AG08395 (cell line): ENCODE measurements at regions not wholly inside any gene's neighbourhood (a gene's known extent, or its start where the extent isn't known, plus 50 kb on each side); places are given as distances from the start of the nearest gene placed in this dataset.

Source experiments
- DNase-seq: peaks from one replicate; pipeline ENCODE4 v3.0.0; 2012; ENCODE audit warnings: mixed read lengths, low spot score

- no peak for DNase-seq
Observed at GRCh38 chrX:117215683-117216082, 752.9 kb upstream of the CT83 start.

DNA sequence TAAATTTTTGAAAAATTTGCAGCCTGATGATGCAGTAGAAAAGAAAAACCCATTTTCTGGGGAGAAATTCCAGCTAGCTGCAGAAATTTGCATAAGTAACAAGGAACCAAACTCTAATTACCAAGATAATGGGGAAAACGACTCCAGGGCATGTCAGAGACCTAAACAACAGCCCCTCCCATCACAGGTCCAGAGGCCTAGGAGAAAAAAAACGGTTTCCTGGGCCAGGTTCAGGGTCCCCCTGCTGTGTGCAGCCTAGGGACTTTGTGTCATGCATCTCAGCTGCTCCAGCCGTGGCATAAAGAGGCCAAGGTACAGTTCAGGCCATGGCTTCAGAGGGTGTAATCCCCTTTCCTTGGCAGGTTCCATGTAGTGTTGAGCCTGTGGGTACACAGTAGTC is 733.7 kb upstream of the CT83 start:
- DNase-seq, result no peak

DNA sequence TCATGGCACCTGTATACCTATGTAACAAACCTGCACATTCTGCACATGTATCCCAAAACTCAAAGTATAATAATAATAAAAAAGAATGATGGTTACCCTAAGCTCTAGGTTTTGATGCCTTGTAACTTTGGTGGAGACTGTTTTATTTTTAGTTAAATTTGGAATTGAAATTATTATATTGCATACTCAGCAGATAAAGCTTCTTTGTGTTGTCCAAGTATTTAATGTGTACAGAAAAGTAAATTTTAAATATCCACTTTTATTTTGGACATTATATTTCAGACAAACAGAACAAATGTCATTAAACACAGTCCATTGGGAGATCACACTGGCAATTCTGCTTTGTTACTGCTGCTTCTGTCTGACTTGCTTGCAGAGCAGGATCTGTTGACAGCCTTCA is 684.5 kb upstream of the CT83 start:
- DNase-seq, result no peak

DNA sequence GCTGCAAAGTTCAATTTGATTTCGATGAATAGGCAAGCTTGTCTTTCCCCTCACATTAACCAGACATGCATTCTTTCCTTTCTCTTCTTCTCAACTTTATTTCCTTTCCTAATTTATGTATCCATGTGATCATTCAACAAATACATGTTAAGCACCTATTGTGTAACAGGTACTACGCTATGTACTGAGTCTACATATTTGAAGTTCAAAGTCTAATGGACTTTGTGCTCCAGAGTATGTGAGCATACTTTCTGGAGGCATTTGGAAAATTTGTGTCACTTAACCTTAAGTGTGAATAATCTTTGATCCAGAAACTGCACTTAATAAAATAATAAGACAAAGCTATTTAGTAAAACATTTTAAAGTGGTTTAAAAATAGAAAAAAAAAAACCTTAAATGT is 675.3 kb upstream of the CT83 start:
- DNase-seq, result no peak

DNA sequence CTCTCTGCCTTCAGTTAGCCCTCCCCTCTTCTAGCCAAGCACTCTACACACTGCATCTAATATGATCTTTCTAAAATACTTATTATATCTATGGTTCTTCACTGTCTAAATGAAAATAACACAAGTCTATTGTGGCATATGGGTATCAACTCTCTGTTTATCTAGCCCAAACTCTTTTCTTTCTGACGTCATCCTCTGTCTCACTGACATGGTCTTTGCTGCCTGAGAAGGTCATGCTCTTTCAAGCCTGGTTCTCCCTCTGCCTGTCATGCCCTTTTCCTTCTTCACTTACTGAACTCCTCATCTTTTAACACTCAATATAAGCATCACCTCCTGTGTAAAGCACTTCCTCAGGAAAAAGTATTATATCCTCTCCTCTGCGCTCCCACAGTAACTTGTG is 672.2 kb upstream of the CT83 start:
- no peak for DNase-seq

- no peak for DNase-seq
Observed at GRCh38 chrX:117120700-117121099, 657.9 kb upstream of the CT83 start.

DNA sequence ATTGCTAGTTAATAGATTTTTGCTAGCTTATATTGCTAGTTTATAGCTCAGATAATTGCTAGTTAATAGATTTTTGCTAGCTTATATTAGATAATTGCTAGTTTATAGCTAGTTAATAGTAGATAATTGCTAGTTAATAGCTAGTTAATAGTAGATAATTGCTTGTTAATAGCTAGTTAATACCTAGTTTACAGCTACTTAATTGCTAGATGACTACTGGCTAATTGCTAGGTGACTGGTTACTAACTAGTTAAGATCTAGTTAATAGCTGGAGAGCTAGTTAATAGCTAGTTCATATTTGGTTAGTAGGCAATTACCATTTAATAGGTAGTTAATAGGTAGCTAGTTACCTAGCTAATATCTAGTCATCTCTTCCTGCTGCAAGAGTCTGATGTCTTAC is 633.8 kb upstream of the CT83 start:
- no peak for DNase-seq

- DNase-seq, result no peak
Observed at GRCh38 chrX:117095393-117095792, 632.6 kb upstream of the CT83 start.

DNA sequence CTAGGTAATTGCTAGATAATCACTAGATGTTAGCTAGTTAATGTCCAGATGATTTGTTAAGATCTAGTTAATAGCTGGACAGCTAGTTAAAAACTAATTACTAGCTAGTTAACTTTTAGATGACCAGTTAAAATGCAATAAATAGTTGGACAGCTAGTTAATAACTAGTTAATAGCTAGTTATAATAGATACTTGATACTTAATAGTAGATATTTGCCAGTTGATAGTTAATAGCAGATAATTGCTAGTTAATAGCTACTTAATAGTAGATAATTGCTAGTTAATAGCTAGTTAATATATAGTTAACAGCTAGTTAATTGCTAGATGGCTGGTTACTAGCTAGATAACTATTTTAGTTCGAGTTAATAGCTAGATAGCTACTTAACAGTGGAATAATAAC is 631.4 kb upstream of the CT83 start:
- no peak for DNase-seq

GRCh38 chrX:117093319-117093718 is 630.5 kb upstream of the CT83 start:
- no peak for DNase-seq

GRCh38 chrX:117092641-117093040 is 629.9 kb upstream of the CT83 start:
- no peak for DNase-seq

DNA sequence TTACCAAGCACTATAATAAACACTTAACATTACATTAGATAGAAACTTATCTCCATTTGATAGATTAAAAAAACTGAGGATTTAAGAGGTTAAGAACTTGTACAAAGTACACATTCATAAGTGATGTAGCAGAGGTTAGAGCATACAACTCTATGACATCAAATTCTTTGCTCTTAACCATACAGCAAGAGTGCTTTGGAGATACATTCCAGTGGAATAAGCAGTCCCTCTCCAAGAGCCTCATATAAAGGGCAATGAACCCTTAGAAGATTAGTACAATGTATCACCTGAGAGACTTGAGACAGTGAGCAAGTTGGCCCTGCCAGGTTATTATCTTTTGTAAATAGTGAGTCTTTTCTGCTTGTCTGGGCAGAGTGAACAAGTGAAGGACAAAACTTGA is 600.4 kb upstream of the CT83 start:
- DNase-seq, result no peak

DNA sequence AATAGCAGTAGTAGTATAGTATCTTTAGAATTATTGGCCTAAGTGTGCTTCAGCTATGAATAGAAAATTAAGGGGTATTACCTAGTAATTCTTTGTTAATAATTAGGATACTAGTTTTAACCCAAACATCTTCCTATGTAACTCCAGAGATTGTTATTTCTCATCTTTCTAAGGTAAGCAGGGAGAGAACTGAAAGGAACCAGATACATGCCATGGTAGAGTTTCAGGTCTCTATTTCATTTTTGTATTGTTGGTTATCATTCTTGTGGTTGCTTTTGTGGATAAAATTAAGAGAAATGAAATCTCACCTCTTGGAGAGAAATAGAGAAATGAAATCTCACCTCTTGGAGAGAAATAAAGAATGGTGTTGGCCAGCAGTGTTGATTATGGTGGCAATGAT is 597.1 kb upstream of the CT83 start:
- no peak for DNase-seq

DNA sequence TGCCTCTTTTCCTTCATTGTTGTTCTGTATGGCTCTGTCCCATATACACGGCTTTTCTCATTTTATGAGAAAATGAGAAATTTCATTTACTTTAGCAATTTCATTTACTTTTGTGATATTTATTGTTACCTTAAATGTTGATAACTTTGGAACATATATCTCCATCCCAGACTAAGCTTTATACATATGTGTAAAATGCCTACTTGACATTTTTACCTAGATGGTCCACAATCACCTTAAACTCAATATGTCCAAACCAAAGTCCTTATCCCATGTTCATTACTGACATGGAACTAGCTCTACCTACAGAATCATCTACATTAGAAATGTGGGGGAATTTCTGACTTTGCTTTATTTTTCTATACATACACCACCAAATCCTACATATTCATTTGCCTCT is 590.5 kb upstream of the CT83 start:
- DNase-seq, result no peak

DNA sequence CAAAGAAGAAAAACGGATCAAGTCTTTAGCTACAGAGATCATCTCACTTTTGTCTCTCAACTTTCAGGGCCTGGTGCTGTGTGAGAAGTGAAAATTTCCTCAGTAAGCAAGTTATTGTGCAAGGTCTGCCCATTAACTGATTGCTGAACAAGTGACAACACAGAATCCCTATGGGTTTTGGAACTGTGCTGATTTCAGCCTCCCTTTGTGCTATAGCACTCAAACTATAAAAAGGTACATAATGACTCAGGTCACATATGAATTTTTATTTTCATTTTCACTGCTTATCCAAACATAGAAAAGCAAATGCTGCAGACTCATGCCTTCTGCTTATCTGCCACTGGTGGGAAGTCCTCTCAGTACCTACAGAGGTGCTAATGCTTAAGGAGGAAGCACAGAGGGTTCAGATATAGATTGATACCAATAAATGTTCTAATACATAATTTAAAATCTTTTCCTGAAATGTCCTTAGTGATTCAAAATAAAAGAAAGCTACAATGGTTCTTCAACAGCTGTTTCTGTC is 576.2 kb upstream of the CT83 start:
- DNase-seq, result no peak

GRCh38 chrX:117010243-117010642 is 547.5 kb upstream of the CT83 start:
- DNase-seq, result no peak

DNA sequence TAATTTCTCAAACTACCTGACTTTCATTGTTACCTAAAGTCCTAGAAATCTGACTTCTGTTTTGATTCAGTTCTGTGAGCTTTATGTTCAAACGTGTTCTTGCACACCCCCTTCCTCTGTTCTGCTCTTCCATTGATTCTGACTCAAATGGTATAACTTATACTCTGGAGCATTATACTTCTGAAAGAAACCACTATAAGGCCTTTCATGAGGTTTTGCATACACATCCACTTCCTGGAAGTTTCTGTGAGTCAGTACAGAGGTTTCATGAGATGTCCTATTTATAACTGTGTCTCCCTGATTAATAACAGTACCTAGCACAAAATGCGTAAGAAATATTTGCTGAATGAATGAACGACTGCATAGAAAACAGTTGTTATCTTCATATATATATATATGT is 540.2 kb upstream of the CT83 start:
- no peak for DNase-seq

DNA sequence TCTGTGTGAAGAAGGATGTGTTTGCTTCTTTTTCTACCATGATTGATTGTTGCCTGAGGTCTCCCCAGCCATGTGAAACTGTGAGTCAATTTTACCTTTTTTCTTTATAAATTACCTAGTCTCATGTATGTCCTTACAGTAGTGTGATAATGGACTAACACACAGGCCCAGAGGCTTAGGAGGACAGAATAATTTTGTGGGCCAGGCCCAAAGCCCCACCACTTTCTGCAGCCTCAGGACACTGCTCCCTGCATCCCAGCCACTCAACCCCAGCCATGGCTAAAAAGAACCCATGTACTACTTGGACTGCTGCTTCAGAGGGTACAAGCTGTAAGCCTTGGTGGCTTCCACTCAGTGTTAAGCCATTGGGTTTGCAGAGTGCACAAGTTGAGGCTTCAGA is 512.7 kb upstream of the CT83 start:
- no peak for DNase-seq

DNA sequence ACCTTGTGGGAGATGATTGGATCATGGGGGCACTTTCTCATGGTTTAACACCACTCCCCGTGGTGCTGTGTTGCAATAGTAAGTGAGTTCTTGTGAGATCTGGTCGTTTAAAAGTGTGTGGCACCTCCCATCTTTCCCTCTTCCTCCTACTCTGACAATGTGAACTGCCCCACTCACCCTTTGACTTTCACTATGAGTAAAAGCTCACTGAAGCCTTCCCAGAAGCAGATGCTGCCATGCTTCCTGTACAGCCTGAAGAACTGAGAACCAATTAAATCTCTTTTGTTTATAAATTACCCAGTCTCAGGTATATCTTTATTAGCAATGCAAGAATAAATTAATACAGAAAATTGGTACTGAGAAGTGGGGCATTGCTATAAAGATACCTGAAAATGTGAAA is 509.6 kb upstream of the CT83 start:
- no peak for DNase-seq

DNA sequence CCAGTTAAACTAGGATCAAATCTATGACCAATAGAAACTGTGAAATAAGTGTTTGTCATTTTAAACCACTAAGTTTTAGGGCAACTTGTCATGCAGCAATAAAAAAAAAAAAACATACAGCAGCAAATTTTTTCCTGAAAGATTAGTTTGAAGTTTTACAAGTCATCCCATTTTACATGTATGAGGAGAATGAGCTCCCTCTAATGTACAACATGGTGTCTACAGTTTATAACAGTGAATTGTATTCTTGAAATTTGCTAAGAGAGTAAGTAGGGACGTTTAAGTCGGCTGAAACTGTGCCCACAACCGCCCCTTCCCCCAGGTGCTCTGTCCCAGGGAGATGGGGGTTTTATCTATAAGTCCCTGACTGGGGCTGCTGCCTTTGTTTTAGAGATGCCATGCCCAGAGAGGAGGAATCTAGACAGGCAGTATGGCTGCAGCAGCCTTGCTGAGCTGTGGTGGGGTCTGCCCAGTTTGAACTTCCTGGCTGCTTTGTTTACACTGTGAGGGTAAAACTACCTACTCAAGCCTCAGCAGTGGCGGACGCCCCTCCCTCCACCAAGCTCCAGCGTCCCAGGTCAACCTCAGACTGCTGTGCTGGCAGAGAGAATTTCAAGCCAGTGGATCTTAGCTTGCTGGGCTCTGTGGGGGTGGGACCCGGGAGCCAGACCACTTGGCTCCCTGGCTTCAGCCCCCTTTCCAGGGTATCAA is 499.3 kb upstream of the CT83 start:
- peak; percentile 30 for DNase-seq

- DNase-seq, result no peak
Observed at GRCh38 chrX:116930311-116930710, 467.5 kb upstream of the CT83 start.

DNA sequence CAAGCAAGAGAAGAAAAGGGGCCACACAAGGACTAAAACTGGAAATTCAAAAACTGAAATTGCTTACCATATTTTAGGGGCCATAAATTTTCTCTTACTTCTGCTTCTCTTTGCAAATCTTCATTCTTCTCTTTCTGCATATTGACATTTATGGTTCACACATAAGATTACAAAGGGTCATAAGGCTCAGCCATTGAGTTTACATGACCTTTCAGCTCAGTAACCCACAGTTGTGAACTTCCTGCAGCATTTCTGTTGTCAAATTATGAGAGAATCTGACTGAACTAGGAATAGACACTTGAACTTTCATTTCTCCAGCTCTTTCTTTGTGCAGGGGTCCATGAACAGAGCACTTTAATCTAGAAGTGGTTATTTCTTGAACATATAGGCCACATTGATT is 434.8 kb upstream of the CT83 start:
- DNase-seq, result no peak

DNA sequence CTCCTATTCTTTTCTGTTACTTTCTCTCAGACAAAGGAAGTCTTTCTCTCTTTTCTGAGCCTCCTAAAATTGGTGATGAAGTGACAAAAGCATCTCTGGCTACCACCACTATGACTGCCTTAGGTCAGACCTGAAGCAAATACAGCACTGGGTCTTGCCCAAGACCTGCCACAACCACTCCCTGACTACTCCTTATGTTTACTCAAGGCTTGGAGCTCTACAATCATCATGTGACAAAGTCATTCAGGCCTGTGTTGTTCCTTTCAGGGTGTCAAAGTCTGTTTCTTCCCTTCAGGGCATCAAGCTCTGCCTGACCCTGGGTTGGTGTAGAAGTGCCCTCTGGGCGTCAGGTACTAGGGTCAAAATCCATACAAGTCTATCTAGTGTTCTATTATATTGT is 419.2 kb upstream of the CT83 start:
- DNase-seq, result no peak

DNA sequence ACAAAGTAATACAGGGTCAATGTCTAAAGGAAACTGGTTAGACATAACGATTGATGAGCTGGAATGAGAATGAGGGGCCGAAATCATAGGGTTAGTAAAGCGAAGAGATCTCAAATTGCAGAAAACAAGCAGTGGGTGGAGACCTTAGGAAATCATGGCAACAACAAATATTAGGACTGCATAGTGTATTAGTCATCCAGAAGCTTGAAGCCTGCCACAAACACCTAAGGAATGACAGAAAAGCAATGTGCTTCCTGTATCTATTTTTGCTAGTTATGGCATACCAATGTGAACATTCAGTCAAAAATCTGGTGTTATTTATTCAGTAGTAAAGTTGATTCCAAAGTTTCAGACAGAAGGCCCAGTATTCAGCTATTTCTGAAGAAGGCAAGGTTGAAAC is 410.9 kb upstream of the CT83 start:
- DNase-seq, result peak; percentile 74

- peak; percentile 5 for DNase-seq
Observed at GRCh38 chrX:116872931-116873330, 410.2 kb upstream of the CT83 start.
